ENCODE measurements at regions not wholly inside any gene's neighbourhood (a gene's known extent, or its start where the extent isn't known, plus 50 kb on each side); places are given as distances from the start of the nearest gene placed in this dataset.

DNA sequence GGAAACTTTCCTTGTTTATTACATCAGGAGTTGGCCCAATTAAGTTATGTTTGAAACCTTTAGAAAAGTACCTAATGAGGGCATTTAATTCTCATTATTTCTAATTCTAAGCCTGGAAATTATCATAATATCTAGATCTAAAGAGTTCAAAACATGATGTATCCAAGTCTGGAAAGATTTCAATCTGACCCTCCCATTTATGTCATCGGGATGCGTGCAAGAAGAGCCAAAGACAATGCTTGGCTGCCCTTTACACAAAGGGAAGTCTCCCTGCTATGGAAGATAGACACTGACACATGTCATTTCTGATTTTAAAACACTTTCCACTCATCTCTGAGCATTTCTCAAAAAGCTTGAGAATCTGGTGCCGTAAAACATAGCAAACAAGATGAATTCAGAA, 222.4 kb downstream of the ANTXR2 start:
- no peaks in the 10 kb centered on the region for H3K27me3 ChIP-seq (ENCODE audit: control insufficient read depth, insufficient read depth, low read length, poor library complexity, severe bottlenecking)
- 88 to 93% methylated on average over 3 of the region's 3 CpGs for WGBS, 2 experiments (ENCODE audit: insufficient coverage in 1 of 2, insufficient read length in 1 of 2)
- no peaks in the 10 kb centered on the region for H3K4me1 ChIP-seq (ENCODE audit: control insufficient read depth, insufficient read depth, low read length)
- TF ChIP-seq, protein P1, sequence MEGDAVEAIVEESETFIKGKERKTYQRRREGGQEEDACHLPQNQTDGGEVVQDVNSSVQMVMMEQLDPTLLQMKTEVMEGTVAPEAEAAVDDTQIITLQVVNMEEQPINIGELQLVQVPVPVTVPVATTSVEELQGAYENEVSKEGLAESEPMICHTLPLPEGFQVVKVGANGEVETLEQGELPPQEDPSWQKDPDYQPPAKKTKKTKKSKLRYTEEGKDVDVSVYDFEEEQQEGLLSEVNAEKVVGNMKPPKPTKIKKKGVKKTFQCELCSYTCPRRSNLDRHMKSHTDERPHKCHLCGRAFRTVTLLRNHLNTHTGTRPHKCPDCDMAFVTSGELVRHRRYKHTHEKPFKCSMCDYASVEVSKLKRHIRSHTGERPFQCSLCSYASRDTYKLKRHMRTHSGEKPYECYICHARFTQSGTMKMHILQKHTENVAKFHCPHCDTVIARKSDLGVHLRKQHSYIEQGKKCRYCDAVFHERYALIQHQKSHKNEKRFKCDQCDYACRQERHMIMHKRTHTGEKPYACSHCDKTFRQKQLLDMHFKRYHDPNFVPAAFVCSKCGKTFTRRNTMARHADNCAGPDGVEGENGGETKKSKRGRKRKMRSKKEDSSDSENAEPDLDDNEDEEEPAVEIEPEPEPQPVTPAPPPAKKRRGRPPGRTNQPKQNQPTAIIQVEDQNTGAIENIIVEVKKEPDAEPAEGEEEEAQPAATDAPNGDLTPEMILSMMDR (conservative IDR thresholded peaks at IDR 0.05) = no peak
- DNase-seq = no peak
- no peak overlapping the region for H3K9ac ChIP-seq (ENCODE audit: extremely low read depth, low read length, poor library complexity, severe bottlenecking)
- H3K27me3 Mint-ChIP-seq (ENCODE audit: insufficient read depth) = no peaks in the 10 kb centered on the region
- no peak overlapping the region for H3K27ac ChIP-seq (ENCODE audit: low read depth, low read length)
- H3K27ac Mint-ChIP-seq = no peak overlapping the region
- H3K9me3 ChIP-seq (ENCODE audit: control insufficient read depth, low read length) = no peaks in the 10 kb centered on the region
- no peaks in the 10 kb centered on the region for H3K36me3 ChIP-seq (ENCODE audit: control insufficient read depth, insufficient read depth, low read length)
- no peak overlapping the region for H3K4me3 Mint-ChIP-seq
- H3K9me3 Mint-ChIP-seq = no peaks in the 10 kb centered on the region
- H3K4me1 Mint-ChIP-seq = peaks cover 19% of the 10 kb centered on the region
- no peaks in the 10 kb centered on the region for H3K36me3 Mint-ChIP-seq (ENCODE audit: low read depth)
- H3K4me3 ChIP-seq (ENCODE audit: low read length) = no peak overlapping the region

DNA sequence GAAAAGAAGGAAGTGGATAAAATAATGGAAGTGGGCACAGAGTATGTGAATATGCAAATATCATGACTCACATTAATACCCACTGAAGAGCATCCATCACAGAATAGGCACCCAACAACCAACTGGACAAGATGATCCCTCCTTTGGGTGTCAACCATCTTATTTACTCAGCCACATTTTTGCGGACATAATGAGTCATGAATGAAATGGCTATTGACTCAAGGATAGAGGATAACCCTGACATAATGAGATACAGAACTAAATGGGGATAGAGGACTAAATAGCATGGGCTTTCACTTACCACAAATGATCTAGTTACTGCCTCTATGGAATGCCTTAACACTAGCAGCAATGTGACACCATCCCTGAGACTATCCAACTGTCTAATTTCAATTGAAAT, 224.7 kb downstream of the ANTXR2 start:
- Histone ChIP-seq H3K27ac (ENCODE audit: low read depth, low read length) (no peak overlapping the region), H3K27me3 (ENCODE audit: control insufficient read depth, insufficient read depth, low read length, poor library complexity, severe bottlenecking) (no peaks in the 10 kb centered on the region), H3K36me3 (ENCODE audit: control insufficient read depth, insufficient read depth, low read length) (no peaks in the 10 kb centered on the region), H3K4me3 (ENCODE audit: low read length) (no peak overlapping the region), H3K9ac (ENCODE audit: extremely low read depth, low read length, poor library complexity, severe bottlenecking) (no peak overlapping the region), H3K4me1 (ENCODE audit: control insufficient read depth, insufficient read depth, low read length) (no peaks in the 10 kb centered on the region), H3K9me3 (ENCODE audit: control insufficient read depth, low read length) (peaks cover 12% of the 10 kb centered on the region)
- TF ChIP-seq, protein P1 (conservative IDR thresholded peaks at IDR 0.05) = no peak
- H3K27me3 Mint-ChIP-seq (ENCODE audit: insufficient read depth) = no peaks in the 10 kb centered on the region
- H3K9me3 Mint-ChIP-seq = no peaks in the 10 kb centered on the region
- no peak for DNase-seq
- H3K4me3 Mint-ChIP-seq = no peak overlapping the region
- WGBS, 2 experiments (ENCODE audit: insufficient coverage in 1 of 2, insufficient read length in 1 of 2) = 100% methylated on average over 1 of the region's 1 CpG; no CpG with 5 or more reads in 1 of the 2 experiments
- H3K4me1 Mint-ChIP-seq = peaks cover 11% of the 10 kb centered on the region
- no peaks in the 10 kb centered on the region for H3K36me3 Mint-ChIP-seq (ENCODE audit: low read depth)
- no peak overlapping the region for H3K27ac Mint-ChIP-seq

DNA sequence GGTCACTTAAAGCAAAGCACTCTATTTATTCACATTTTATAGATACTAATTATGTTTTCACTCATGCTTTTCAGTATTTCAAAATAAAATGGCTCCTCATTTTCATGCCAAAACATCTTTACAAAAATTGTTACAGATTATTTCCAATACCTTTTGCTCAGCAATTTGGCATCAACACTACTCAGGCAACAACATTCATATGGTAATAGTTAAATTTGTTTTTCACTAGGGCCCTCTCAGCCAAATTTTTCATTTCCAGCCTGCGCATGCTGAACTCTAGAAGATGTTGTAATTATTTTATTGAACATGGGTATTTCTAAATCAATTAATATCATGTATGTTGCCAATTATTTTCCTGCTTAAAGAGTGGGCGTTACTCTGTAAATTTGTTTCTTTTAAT, 225.6 kb downstream of the ANTXR2 start:
- TF ChIP-seq, protein P1 (conservative IDR thresholded peaks at IDR 0.05) = no peak
- 100% methylated on average over 1 of the region's 2 CpGs for WGBS, 2 experiments (ENCODE audit: insufficient coverage in 1 of 2, insufficient read length in 1 of 2)
- H3K36me3 Mint-ChIP-seq (ENCODE audit: low read depth) = no peaks in the 10 kb centered on the region
- H3K4me1 Mint-ChIP-seq = peaks cover 6% of the 10 kb centered on the region
- Histone ChIP-seq H3K36me3 (ENCODE audit: control insufficient read depth, insufficient read depth, low read length) (no peaks in the 10 kb centered on the region), H3K9me3 (ENCODE audit: control insufficient read depth, low read length) (peaks cover 20% of the 10 kb centered on the region), H3K27me3 (ENCODE audit: control insufficient read depth, insufficient read depth, low read length, poor library complexity, severe bottlenecking) (no peaks in the 10 kb centered on the region), H3K27ac (ENCODE audit: low read depth, low read length) (no peak overlapping the region), H3K9ac (ENCODE audit: extremely low read depth, low read length, poor library complexity, severe bottlenecking) (no peak overlapping the region), H3K4me1 (ENCODE audit: control insufficient read depth, insufficient read depth, low read length) (no peaks in the 10 kb centered on the region), H3K4me3 (ENCODE audit: low read length) (no peak overlapping the region)
- no peaks in the 10 kb centered on the region for H3K27me3 Mint-ChIP-seq (ENCODE audit: insufficient read depth)
- no peak overlapping the region for H3K27ac Mint-ChIP-seq
- no peak for DNase-seq
- H3K4me3 Mint-ChIP-seq = no peak overlapping the region
- H3K9me3 Mint-ChIP-seq = peaks cover 4% of the 10 kb centered on the region

Data from endodermal cell (in vitro differentiated cells).